ENCODE measurements at regions not wholly inside any gene's neighbourhood (a gene's known extent, or its start where the extent isn't known, plus 50 kb on each side); places are given as distances from the start of the nearest gene placed in this dataset.

DNA sequence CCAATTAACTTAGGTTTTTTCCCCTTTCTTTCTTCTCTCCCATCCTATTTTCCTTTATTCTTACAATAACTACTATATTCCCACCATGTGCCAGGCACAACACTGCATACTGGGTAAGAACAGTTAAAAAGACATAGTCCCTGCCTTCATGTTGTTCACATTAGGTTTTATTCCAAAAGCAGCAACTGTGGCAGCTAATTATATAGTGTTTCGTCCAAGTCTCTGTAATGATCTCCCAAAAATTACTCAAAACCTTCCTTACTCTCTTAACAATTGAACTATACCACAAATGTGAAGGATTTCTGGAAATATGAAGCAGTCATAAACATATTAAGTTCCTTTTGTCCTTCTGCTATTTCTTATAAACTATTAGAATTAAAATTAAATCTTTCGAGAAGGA, 184.1 kb upstream of the C11orf58 start:
- H3K36me3 Mint-ChIP-seq (ENCODE audit: low read depth, unreplicated experiment) = no peaks in the 10 kb centered on the region
- no peaks in the 10 kb centered on the region for H4K20me1 ChIP-seq (ENCODE audit: insufficient read depth, low read length)
- no peak overlapping the region for H3K27ac Mint-ChIP-seq (ENCODE audit: unreplicated experiment)
- H3K4me3 Mint-ChIP-seq (ENCODE audit: unreplicated experiment) = no peak overlapping the region
- H3K9me3 Mint-ChIP-seq (ENCODE audit: unreplicated experiment) = no peaks in the 10 kb centered on the region
- TF ChIP-seq EZH2 (IDR thresholded peaks at IDR 0.05; ENCODE audit: insufficient read depth, low read length) = no peak
- TF ChIP-seq, protein P1, sequence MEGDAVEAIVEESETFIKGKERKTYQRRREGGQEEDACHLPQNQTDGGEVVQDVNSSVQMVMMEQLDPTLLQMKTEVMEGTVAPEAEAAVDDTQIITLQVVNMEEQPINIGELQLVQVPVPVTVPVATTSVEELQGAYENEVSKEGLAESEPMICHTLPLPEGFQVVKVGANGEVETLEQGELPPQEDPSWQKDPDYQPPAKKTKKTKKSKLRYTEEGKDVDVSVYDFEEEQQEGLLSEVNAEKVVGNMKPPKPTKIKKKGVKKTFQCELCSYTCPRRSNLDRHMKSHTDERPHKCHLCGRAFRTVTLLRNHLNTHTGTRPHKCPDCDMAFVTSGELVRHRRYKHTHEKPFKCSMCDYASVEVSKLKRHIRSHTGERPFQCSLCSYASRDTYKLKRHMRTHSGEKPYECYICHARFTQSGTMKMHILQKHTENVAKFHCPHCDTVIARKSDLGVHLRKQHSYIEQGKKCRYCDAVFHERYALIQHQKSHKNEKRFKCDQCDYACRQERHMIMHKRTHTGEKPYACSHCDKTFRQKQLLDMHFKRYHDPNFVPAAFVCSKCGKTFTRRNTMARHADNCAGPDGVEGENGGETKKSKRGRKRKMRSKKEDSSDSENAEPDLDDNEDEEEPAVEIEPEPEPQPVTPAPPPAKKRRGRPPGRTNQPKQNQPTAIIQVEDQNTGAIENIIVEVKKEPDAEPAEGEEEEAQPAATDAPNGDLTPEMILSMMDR (IDR thresholded peaks at IDR 0.05; ENCODE audit: insufficient read depth, low read depth, low read length) = no peak
- H3K27me3 ChIP-seq (ENCODE audit: insufficient read depth, low read length) = no peaks in the 10 kb centered on the region
- H3K27me3 Mint-ChIP-seq (ENCODE audit: low read depth, unreplicated experiment) = no peaks in the 10 kb centered on the region
- no peaks in the 10 kb centered on the region for H3K9me3 ChIP-seq (ENCODE audit: insufficient read depth, low read depth, low read length)
- no peak overlapping the region for H3K27ac ChIP-seq (ENCODE audit: low read depth, low read length)
- FAIRE-seq (no peak), DNase-seq (ENCODE audit: low read depth) (no peak)
- no peaks in the 10 kb centered on the region for H3K79me2 ChIP-seq (ENCODE audit: insufficient read depth, low read length)
- no peak overlapping the region for H2AFZ ChIP-seq (ENCODE audit: low read depth, low read length)
- no peaks in the 10 kb centered on the region for H3K4me1 Mint-ChIP-seq (ENCODE audit: low read depth, unreplicated experiment)
- H3K4me2 ChIP-seq (ENCODE audit: low read length) = no peak overlapping the region
- no peak overlapping the region for H3K4me3 ChIP-seq (ENCODE audit: insufficient read depth, low read depth, low read length)
- no peaks in the 10 kb centered on the region for H3K36me3 ChIP-seq (ENCODE audit: insufficient read depth, low read length)
- no peak overlapping the region for H3K9ac ChIP-seq (ENCODE audit: low read length)
- H3K4me1 ChIP-seq (ENCODE audit: insufficient read depth, low read length) = no peaks in the 10 kb centered on the region

DNA sequence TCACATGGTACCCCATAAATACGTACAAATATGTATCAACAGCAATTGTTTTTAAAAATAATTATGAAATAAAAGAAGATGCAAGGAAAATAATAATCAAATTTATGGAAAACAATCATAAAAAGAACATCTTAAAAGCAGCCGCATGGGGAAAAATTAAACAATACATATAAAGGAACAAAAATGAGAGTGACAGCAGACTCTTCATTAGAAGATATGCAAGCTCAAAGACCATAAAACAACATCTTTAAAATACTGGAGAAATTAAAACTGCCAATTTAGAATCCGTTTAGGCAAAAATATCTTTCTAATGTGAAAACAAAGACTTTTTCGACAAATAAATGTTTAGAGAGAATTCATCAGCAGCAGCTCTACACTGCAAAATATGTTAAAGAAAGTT, 190.6 kb upstream of the C11orf58 start:
- Histone ChIP-seq H3K79me2 (ENCODE audit: insufficient read depth, low read length) (no peaks in the 10 kb centered on the region), H3K4me2 (ENCODE audit: low read length) (no peak overlapping the region), H3K9me3 (ENCODE audit: insufficient read depth, low read depth, low read length) (no peaks in the 10 kb centered on the region), H3K27ac (ENCODE audit: low read depth, low read length) (no peak overlapping the region), H4K20me1 (ENCODE audit: insufficient read depth, low read length) (no peaks in the 10 kb centered on the region), H3K4me1 (ENCODE audit: insufficient read depth, low read length) (no peaks in the 10 kb centered on the region), H3K27me3 (ENCODE audit: insufficient read depth, low read length) (no peaks in the 10 kb centered on the region), H2AFZ (ENCODE audit: low read depth, low read length) (no peak overlapping the region), H3K4me3 (ENCODE audit: insufficient read depth, low read depth, low read length) (no peak overlapping the region), H3K36me3 (ENCODE audit: insufficient read depth, low read length) (no peaks in the 10 kb centered on the region), H3K9ac (ENCODE audit: low read length) (no peak overlapping the region)
- FAIRE-seq = no peak
- Mint-ChIP-seq H3K9me3 (ENCODE audit: unreplicated experiment) (peaks cover 3% of the 10 kb centered on the region), H3K4me1 (ENCODE audit: low read depth, unreplicated experiment) (peaks cover 4% of the 10 kb centered on the region), H3K4me3 (ENCODE audit: unreplicated experiment) (no peak overlapping the region), H3K27ac (ENCODE audit: unreplicated experiment) (no peak overlapping the region), H3K36me3 (ENCODE audit: low read depth, unreplicated experiment) (peaks cover 1% of the 10 kb centered on the region), H3K27me3 (ENCODE audit: low read depth, unreplicated experiment) (no peaks in the 10 kb centered on the region)
- TF ChIP-seq, protein P1 (IDR thresholded peaks at IDR 0.05; ENCODE audit: insufficient read depth, low read depth, low read length) = no peak
- no peak for TF ChIP-seq EZH2 (IDR thresholded peaks at IDR 0.05; ENCODE audit: insufficient read depth, low read length)
- no peak for DNase-seq (ENCODE audit: low read depth)

DNA sequence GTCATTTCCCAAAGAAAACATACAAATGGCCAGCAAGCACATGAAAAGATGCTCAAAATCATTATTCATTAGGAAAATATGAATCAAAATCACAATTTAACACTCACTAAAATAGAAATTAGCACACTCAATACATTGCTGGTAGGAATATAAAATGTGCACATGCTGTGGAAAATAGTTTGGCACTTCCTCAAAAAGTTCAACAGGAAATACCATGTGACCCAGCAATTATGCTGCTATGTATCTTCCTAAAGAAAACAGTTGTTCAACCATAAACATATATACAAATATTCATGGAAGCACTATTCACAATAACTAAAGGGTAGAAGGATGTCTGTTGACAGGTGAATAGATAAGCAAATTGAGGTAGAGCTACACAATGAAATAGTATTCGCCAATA, 187.3 kb upstream of the SOX6 start:
- H3K27me3 Mint-ChIP-seq (ENCODE audit: low read depth, unreplicated experiment) = no peaks in the 10 kb centered on the region
- TF ChIP-seq EZH2 (IDR thresholded peaks at IDR 0.05; ENCODE audit: insufficient read depth, low read length) = no peak
- TF ChIP-seq, protein P1 (IDR thresholded peaks at IDR 0.05; ENCODE audit: insufficient read depth, low read depth, low read length) = no peak

More for the DNA sequence above, 187.3 kb upstream of the SOX6 start:
- no peak overlapping the region for H3K27ac ChIP-seq (ENCODE audit: low read depth, low read length)
- no peak overlapping the region for H2AFZ ChIP-seq (ENCODE audit: low read depth, low read length)
- no peak overlapping the region for H3K4me3 Mint-ChIP-seq (ENCODE audit: unreplicated experiment)
- H3K9me3 ChIP-seq (ENCODE audit: insufficient read depth, low read depth, low read length) = no peaks in the 10 kb centered on the region
- no peak overlapping the region for H3K9ac ChIP-seq (ENCODE audit: low read length)
- peaks cover 1% of the 10 kb centered on the region for H3K36me3 Mint-ChIP-seq (ENCODE audit: low read depth, unreplicated experiment)
- H3K27me3 ChIP-seq (ENCODE audit: insufficient read depth, low read length) = no peaks in the 10 kb centered on the region
- H3K36me3 ChIP-seq (ENCODE audit: insufficient read depth, low read length) = no peaks in the 10 kb centered on the region
- DNase-seq (ENCODE audit: low read depth) (no peak), FAIRE-seq (no peak)
- no peaks in the 10 kb centered on the region for H3K79me2 ChIP-seq (ENCODE audit: insufficient read depth, low read length)
- peaks cover 4% of the 10 kb centered on the region for H3K4me1 Mint-ChIP-seq (ENCODE audit: low read depth, unreplicated experiment)
- no peak overlapping the region for H3K4me3 ChIP-seq (ENCODE audit: insufficient read depth, low read depth, low read length)
- peaks cover 18% of the 10 kb centered on the region for H3K9me3 Mint-ChIP-seq (ENCODE audit: unreplicated experiment)
- H3K4me2 ChIP-seq (ENCODE audit: low read length) = no peak overlapping the region
- no peaks in the 10 kb centered on the region for H4K20me1 ChIP-seq (ENCODE audit: insufficient read depth, low read length)
- no peaks in the 10 kb centered on the region for H3K4me1 ChIP-seq (ENCODE audit: insufficient read depth, low read length)
- H3K27ac Mint-ChIP-seq (ENCODE audit: unreplicated experiment) = no peak overlapping the region

All from astrocyte (in vitro differentiated cells and primary cell).